GM13976 (cell line): ENCODE measurements at regions not wholly inside any gene's neighbourhood (a gene's known extent, or its start where the extent isn't known, plus 50 kb on each side); places are given as distances from the start of the nearest gene placed in this dataset.

Source experiments
- DNase-seq: peaks from one replicate; pipeline ENCODE4 v3.0.0; 2012; ENCODE audit warnings: low spot score
- CTCF ChIP-seq: IDR thresholded peaks from 2 replicates; pipeline ENCODE4 v1.5.1; 2012; ENCODE audit warnings: borderline replicate concordance, mild to moderate bottlenecking; ENCODE audit not compliant: insufficient read depth; ENCODE audit errors: extremely low read depth, missing control alignments, control extremely low read depth
- in situ Hi-C: fragments of 300-500 bp; cut with MboI; formaldehyde crosslinking; loops from one replicate; pipeline ENCODE4 v1.12.0; 2022; ENCODE audit warnings: low sequenced_read_pairs, mixed read lengths, inconsistent platforms; ENCODE audit not compliant: unreplicated experiment

GRCh38 chr2:129441610-129442009, 537.9 kb upstream of the RAB6C start:
- DNase-seq: no peak
- in situ Hi-C loops: no loop called here
- no peak for TF ChIP-seq CTCF

- TF ChIP-seq CTCF: no peak
- in situ Hi-C loops: no loop called here
- DNase-seq: no peak
These were observed 536.1 kb upstream of the RAB6C start for GRCh38 chr2:129443235-129443864.

DNA sequence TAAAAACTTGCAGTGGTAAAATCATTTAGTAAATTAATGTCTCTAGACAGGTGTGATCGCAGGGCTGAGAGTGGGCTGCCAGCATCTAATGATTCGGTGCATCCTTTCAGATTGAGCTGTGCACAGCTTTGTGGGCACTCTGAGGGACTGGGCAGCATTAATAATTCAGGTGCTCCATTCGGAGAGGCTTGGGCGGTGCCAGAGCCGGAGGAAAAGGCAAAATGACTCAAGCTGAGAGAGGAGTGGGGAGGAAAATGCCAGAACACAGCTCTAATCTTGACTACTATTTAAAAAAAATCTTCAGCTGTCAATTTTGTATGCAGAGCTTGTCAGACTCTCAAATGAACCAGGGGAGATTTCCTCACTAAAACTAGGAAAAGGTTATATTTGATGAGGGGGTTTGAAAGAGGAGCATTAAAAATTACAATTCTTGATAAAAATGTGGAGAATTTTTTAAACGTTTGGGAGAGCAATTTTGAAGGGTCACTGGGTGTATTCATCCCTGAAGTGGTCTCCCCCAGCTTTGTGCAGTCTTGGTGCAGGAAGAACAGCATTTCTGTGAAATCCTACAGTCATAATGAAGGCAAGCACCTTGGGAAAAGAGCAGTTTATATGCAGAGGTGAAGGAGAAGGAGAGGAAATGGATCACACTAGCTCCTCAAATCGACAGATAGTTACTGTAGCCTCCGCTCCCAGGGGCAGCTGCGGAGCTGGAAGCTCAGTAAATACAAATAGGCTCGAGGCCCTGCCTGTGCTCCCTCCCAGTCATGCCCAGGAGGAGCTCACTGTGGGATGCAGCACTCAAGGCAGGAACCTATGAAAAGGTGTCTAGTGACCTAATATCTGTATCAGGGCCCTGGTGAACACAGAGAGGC, 535.4 kb upstream of the RAB6C start:
- DNase-seq: no peak

GRCh38 chr2:129444751-129445150, 534.7 kb upstream of the RAB6C start:
- DNase-seq: no peak
- in situ Hi-C loops: no loop called here
- TF ChIP-seq CTCF: no peak

More for the DNA sequence above, 535.4 kb upstream of the RAB6C start:
- in situ Hi-C loops: no loop called here
- TF ChIP-seq CTCF: no peak

DNA sequence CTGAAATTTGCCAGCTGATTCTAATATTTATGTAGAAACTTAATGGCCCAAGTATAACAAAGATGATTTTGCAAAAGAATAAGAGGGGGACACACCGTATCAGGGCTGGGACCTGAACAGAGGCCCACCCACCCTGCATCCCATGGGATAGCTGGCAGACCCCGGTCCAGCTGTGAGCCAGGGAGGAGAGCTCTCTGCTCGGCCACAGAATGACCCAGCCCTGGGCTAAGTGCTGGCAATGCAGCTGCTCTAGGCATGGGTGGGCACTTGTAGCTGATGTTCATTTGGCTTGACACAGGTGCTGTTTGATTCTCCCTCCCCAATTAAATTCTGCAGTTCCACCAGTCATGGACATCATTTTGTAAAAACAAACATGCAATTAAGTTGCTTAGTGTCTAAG, 522.8 kb upstream of the RAB6C start:
- in situ Hi-C loops: no loop called here
- DNase-seq: no peak
- TF ChIP-seq CTCF: no peak

DNA sequence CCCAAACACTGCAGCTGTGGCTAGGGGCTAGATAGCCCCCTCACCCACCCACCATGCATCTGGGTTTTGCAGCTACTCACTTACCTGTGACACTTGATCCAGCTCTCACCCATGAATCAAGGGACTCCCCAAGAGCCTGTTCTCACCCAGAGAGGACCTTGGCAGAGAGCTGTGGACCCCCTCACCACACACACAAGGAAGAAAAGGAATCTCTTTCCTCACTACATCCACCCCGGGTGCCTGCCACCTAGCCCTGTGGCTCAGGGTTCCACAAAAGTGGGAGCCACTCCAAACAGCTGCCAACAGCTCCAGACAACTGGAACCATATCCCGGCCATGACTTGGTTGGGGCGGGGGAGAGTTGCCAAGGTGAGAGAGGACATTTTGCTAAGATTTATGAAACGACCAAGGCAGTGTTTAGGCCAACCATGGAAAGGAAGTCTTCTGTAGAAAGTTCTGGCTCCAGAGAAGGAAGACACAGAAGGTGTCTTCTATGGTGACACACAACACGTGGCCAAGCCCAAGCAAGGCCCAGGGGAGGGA, 522.1 kb upstream of the RAB6C start:
- in situ Hi-C loops: no loop called here
- TF ChIP-seq CTCF: no peak

More for the DNA sequence above, 522.1 kb upstream of the RAB6C start:
- no peak for DNase-seq
